Liver (tissue), 8 donors: ENCODE measurements at regions not wholly inside any gene's neighbourhood (a gene's known extent, or its start where the extent isn't known, plus 50 kb on each side); places are given as distances from the start of the nearest gene placed in this dataset.

Source experiments
- DNase-seq: peaks from one replicate; pipeline ENCODE4 v3.0.0-alpha.2; 2017; ENCODE audit warnings: low spot score
- H3K27ac ChIP-seq, 2 donors: one replicate each; pipeline ENCODE4 v1.7.0; 2013; ENCODE audit warnings: inconsistent platforms in 2 of 2, low read length in 2 of 2, control low read depth in 1 of 2, low read depth in 1 of 2, mild to moderate bottlenecking in 1 of 2
- H3K27me3 ChIP-seq, 4 donors: one replicate each; pipeline versions ENCODE4 v1.6.1 to v1.7.0; 2013; ENCODE audit warnings: low read length in 3 of 4, inconsistent platforms in 1 of 4, mild to moderate bottlenecking in 1 of 4, moderate library complexity in 1 of 4; ENCODE audit not compliant: control insufficient read depth in 4 of 4, insufficient read depth in 4 of 4
- H3K36me3 ChIP-seq, 4 donors: one replicate each; pipeline versions ENCODE4 v1.6.1 to v1.7.0; 2013; ENCODE audit warnings: low read length in 3 of 4, mild to moderate bottlenecking in 3 of 4, low read depth in 1 of 4, moderate library complexity in 1 of 4; ENCODE audit not compliant: control insufficient read depth in 4 of 4, insufficient read depth in 3 of 4
- H3K4me1 ChIP-seq, 4 donors: one replicate each; pipeline versions ENCODE4 v1.6.1 to v1.7.0; 2013; ENCODE audit warnings: low read length in 3 of 4, mild to moderate bottlenecking in 3 of 4, moderate library complexity in 1 of 4; ENCODE audit not compliant: control insufficient read depth in 4 of 4, insufficient read depth in 4 of 4
- H3K4me3 ChIP-seq, 3 donors: one replicate each; pipeline versions ENCODE4 v1.6.1 to v1.7.0; 2013; ENCODE audit warnings: low read length in 3 of 3, control low read depth in 1 of 3, low read depth in 1 of 3, mild to moderate bottlenecking in 1 of 3
- H3K9ac ChIP-seq, 2 donors: one replicate each; pipeline ENCODE4 v1.7.0; 2013; ENCODE audit warnings: low read length in 2 of 2, mild to moderate bottlenecking in 2 of 2, moderate library complexity in 2 of 2, control low read depth in 1 of 2, low read depth in 1 of 2
- H3K9me3 ChIP-seq, 4 donors: one replicate each; pipeline versions ENCODE4 v1.6.1 to v1.7.0; 2013; ENCODE audit warnings: low read length in 3 of 4; ENCODE audit not compliant: control insufficient read depth in 4 of 4
- ATF3 ChIP-seq: IDR thresholded peaks from 2 replicates; pipeline ENCODE4 v1.6.1; 2016; ENCODE audit warnings: antibody characterized with exemption
- CTCF ChIP-seq: fragments of 150-350 bp; IDR thresholded peaks from 2 replicates; pipeline ENCODE4 v1.5.1; 2017; ENCODE audit warnings: improper control_type of control experiment, low read depth, low read length; ENCODE audit not compliant: missing input control
- FOXA2 ChIP-seq: IDR thresholded peaks from 2 replicates; pipeline ENCODE4 v1.6.1; 2016; ENCODE audit warnings: antibody characterized with exemption
- HNF4A ChIP-seq, 2 donors: conservative IDR thresholded peaks; 2 replicates each; pipeline ENCODE4 v1.6.1; 2016; ENCODE audit warnings: antibody characterized with exemption in 2 of 2, mild to moderate bottlenecking in 2 of 2
- MAX ChIP-seq: IDR thresholded peaks from 2 replicates; pipeline ENCODE4 v1.6.1; 2016; ENCODE audit warnings: antibody characterized with exemption
- NR2F2 ChIP-seq: IDR thresholded peaks from 2 replicates; pipeline ENCODE4 v1.6.1; 2016; ENCODE audit warnings: antibody characterized with exemption
- RAD21 ChIP-seq, 2 donors: IDR thresholded peaks; 2 replicates each; pipeline ENCODE4 v1.6.1; 2016; ENCODE audit warnings: antibody characterized with exemption in 2 of 2, mild to moderate bottlenecking in 2 of 2
- RXRA ChIP-seq, 2 donors: IDR thresholded peaks; 2 replicates each; pipeline ENCODE4 v1.6.1; 2017 to 2018; ENCODE audit warnings: antibody characterized with exemption in 2 of 2, mild to moderate bottlenecking in 1 of 2
- SP1 ChIP-seq: IDR thresholded peaks from 2 replicates; pipeline ENCODE4 v1.6.1; 2018; ENCODE audit warnings: antibody characterized with exemption, mild to moderate bottlenecking
- TAF1 ChIP-seq: conservative IDR thresholded peaks from 2 replicates; pipeline ENCODE4 v1.6.1; 2016; ENCODE audit warnings: antibody characterized with exemption, mild to moderate bottlenecking
- ZBTB33 ChIP-seq: IDR thresholded peaks from 2 replicates; pipeline ENCODE4 v1.6.1; 2016; ENCODE audit warnings: antibody characterized with exemption
- WGBS: extraction: QIAGEN DNeasy Blood & Tissue Kit; methylation state at CpG from one replicate; pipeline ENCODE4 v1.1.7; 2013; 5-methylcytosine and 5-hydroxymethylcytosine counted together
- donor health status: healthy.
- donor health status: healthy.
- donor health status: healthy.
- donor health status: healthy.
- donor health status: healthy.

- TF ChIP-seq TAF1: no peak
- TF ChIP-seq RAD21 (IDR thresholded peaks at IDR 0.05): no peak
- TF ChIP-seq NR2F2: no peak
These were observed 196.0 kb upstream of the GPR12 start (continued) for GRCh38 chr13:26956522-26957142.

GRCh38 chr13:26954976-26955375 lies 194.4 kb upstream of the GPR12 start:
- no peak overlapping the region for H3K9ac ChIP-seq
- no peaks in the 10 kb centered on the region for H3K36me3 ChIP-seq
- no peak overlapping the region for H3K27ac ChIP-seq
- WGBS: 81% methylated on average over 4 of the region's 4 CpGs
- peaks cover 5 to 36% (median 17%) of the 10 kb centered on the region in 4 donors for H3K4me1 ChIP-seq
- no peak for DNase-seq
- TF ChIP-seq ATF3 (no peak), TAF1 (no peak), RXRA (IDR thresholded peaks at IDR 0.05) (no peak), SP1 (no peak)
- no peaks in the 10 kb centered on the region for H3K9me3 ChIP-seq
- H3K4me3 ChIP-seq: no peak overlapping the region
- no peaks in the 10 kb centered on the region for H3K27me3 ChIP-seq

GRCh38 chr13:26953291-26953690 lies 192.7 kb upstream of the GPR12 start:
- Histone ChIP-seq H3K4me1 (peaks cover 5 to 36% (median 19%) of the 10 kb centered on the region in 4 donors), H3K27me3 (no peaks in the 10 kb centered on the region), H3K4me3 (no peak overlapping the region), H3K36me3 (no peaks in the 10 kb centered on the region), H3K9me3 (no peaks in the 10 kb centered on the region), H3K9ac (no peak overlapping the region), H3K27ac (no peak overlapping the region)
- DNase-seq: no peak
- 87% methylated on average over 5 of the region's 5 CpGs for WGBS
- TF ChIP-seq NR2F2: no peak
- no peak for TF ChIP-seq FOXA2
- no peak for TF ChIP-seq CTCF
- TF ChIP-seq RXRA (IDR thresholded peaks at IDR 0.05): no peak
- no peak for TF ChIP-seq ZBTB33
- no peak for TF ChIP-seq HNF4A (conservative IDR thresholded peaks at IDR 0.05)
- no peak for TF ChIP-seq MAX
